GM18868 (cell line): ENCODE measurements at regions not wholly inside any gene's neighbourhood (a gene's known extent, or its start where the extent isn't known, plus 50 kb on each side); places are given as distances from the start of the nearest gene placed in this dataset.

Experiments
- ATAC-seq: cut with Tn5 transposase; IDR thresholded peaks from one replicate; pipeline ENCODE4 v1.9.1; 2021; ENCODE audit warnings: mild to moderate bottlenecking, moderate library complexity; ENCODE audit not compliant: unreplicated experiment

GRCh38 chr6:170162775-170163404 is 128.0 kb downstream of the DLL1 start:
- no peak for ATAC-seq

GRCh38 chr6:170162011-170162774 is 128.7 kb downstream of the DLL1 start:
- ATAC-seq, result no peak

- no peak for ATAC-seq
Measured at GRCh38 chr6:170160628-170161611, 130.0 kb downstream of the DLL1 start.

- no peak for ATAC-seq
Measured at GRCh38 chr6:170160031-170160627, 130.7 kb downstream of the DLL1 start.

GRCh38 chr6:170159022-170159965 is 131.6 kb downstream of the DLL1 start:
- no peak for ATAC-seq

GRCh38 chr6:170158296-170159021 is 132.4 kb downstream of the DLL1 start:
- ATAC-seq, result no peak

DNA sequence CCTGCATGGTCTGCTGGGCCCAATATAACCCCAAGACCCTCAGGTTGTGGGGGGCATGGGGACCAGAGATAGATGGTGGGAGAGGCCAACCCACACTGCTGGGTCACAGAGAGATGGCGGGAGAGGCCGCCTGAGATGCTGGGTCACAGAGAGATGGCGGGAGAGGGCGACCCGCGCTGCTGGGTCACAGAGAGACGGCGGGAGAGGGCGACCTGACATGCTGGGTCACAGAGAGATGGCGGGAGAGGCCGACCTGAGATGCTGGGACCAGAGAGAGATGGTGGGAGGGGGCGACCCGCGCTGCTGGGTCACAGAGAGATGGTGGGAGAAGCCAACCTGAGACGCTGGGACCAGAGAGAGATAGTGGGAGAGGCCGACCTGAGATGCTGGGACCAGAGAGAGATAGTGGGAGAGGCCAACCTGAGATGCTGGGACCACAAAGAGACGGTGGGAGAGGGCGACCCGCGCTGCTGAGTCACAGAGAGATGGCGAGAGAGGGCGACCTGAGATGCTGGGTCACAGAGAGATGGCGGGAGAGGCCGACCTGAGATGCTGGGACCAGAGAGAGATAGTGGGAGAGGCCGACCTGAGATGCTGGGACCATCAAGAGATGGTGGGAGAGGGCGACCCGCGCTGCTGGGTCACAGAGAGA is 133.2 kb downstream of the DLL1 start:
- ATAC-seq, result no peak

DNA sequence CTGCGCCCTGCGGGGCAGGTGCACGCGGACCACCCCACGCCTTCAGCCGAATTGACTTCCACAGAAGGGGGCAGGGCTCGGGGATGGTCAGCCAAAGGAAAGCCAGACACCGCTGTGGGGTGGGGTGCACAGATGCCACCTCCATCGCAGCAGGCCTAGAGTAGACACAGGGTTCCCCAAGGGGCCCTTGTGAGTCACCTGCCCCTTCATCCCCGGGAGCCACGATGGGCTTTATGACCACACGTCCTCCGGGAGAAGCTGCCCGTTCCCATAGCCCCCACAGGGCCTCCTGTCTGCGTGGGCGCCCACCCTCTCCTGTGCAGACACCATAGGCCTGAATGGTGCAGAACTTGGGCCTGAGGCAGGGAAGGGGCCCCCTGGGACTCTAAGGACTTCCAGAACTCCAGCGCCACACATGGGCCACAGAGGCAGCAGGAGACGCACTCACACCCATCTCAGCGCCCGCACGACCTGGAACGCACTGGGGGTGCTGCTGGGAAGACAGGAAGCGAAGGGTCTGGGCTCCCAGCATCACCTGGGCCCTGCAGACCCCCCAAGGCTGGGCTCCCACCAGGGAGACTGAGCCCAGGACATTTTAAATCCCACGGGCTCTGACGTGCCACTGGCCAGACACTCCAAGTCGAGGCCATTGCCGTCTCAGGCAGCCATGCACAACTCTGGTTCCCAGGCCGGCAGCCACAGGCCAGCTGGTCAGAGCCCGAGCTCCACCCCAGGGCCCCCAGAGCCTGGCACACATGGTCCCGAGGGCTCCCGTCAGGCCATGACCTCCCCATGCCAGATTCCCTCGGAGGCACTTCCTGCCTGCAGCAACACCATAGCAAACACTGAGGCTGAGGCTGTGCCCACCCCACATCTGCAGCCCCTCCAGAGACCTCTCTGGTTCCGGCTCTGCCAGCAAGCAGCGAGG is 134.2 kb downstream of the DLL1 start:
- ATAC-seq, result no peak

- ATAC-seq, result no peak
Measured at GRCh38 chr6:170155464-170156196, 135.2 kb downstream of the DLL1 start.

DNA sequence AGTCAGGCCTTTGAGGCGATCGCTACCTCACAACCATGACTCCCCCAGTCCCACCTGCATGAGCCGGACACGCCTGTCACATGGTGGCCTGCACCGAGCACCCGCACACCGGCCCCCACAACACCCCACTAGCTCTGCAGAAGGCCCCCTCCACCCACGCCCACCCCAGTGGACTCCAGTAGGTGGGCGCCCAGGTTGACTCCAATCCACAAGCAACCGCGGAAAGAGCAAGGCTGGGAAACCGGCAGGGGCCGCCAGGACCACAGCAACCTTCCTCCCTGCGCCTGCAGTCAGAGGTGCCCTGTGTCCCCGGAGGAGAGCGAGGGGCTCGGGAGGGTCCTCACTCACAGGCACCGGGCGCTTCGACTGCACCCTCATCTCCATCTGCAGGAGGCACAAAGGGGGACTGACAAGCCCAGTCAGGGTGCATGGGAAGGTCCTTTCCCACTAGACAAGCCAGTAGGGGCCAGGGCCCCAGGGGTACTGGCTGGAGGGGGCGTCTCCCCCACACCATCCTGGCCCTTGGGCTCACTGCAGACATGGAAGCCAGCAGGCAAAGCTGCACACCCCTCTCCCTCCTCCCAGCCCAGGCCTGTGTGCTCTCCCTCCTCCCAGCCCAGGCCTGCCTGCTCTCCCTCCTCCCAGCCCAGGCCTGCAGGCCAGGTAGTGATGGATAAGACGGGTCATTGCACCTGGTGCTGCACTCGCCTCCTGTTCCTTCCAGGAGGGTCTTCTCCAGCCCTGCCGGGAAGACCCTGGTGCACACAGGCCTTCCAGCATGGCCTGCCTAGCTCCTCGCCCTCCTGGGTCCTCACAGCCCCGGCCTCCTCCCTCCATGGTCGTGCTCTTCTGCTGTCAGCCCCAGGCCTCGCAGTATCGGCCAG is 137.2 kb downstream of the DLL1 start:
- no peak for ATAC-seq

GRCh38 chr6:170152989-170153388 is 137.9 kb downstream of the DLL1 start:
- ATAC-seq, result no peak

DNA sequence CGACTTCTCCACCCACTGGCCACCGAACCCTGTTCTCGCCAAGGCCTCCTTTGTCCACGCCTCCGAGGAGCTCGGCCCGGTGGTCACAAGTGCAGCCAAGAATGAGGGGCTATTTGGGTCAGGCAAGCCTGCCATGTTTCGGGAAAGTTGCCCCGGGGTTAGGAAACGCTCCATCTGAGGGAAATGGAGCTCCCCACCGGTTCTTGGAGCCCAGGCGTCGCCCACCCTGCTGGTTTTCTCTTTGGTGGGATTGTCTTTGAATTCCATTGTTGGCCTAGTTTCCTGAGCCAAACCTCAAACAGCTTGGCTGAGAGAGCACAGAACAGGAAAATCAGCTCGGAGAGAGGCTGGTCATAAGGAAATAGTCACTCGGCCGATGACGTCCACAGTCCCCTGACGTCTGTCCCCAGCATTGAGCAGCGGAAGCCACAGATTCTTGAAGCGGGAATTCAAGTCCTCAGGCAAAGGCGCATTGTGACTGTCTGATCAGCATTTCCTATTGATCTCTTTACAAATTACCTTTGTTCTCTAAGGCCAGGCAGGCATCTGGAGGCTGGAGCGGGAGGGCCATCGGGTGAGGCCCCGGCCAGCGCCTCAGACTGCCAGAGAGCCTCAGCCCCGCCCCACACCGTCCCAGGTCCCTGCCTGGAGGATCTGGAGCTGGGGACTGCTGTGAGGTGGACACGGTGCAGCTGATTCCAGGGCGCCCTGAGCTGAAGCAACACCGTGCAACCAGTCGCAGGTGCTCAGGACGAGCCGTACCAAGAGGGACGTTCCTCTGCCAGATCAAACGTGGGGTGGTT is 138.6 kb downstream of the DLL1 start:
- ATAC-seq, result no peak

GRCh38 chr6:170151804-170152123 is 139.1 kb downstream of the DLL1 start:
- ATAC-seq, result no peak

- ATAC-seq, result no peak
Measured at GRCh38 chr6:170151321-170151771, 139.5 kb downstream of the DLL1 start.

DNA sequence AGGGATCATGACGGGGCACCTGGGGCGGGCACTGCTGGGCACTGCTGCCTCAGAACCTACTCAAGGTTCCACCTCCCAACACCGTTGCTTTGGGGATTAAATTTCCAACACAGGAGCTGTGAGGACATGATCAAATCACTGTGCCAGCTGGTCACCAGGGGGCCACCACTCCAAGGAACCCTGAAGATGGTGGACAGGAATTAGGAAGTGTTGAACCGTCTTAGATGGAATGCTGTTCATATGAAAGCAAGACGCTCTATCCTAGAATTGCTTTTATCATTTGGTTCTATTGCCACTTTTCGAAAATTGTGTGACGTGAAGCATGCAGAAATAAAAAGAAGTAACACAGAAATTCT is 140.3 kb downstream of the DLL1 start:
- ATAC-seq, result no peak
